NCI-H82 treated with DMSO at 0.1 percent for 48 hours (cell line): ENCODE measurements at regions not wholly inside any gene's neighbourhood (a gene's known extent, or its start where the extent isn't known, plus 50 kb on each side); places are given as distances from the start of the nearest gene placed in this dataset.
"Not testable (repeated sequence)": the region's sequence is repeated elsewhere in the genome, so short reads cannot be mapped to it uniquely, and the experiment has no call there.

Source experiments
- DNase-seq: peaks from one replicate; lab custom pipeline; 2025; ENCODE audit not compliant: unreplicated experiment; lab: John Stamatoyannopoulos, UW

- no peak for DNase-seq
Observed at GRCh38 chr6:140316966-140317365, 942.5 kb upstream of the CITED2 start.

GRCh38 chr6:140314682-140315081, 940.2 kb upstream of the CITED2 start:
- no peak for DNase-seq

GRCh38 chr6:140311146-140311545, 936.7 kb upstream of the CITED2 start:
- DNase-seq = no peak

GRCh38 chr6:140303218-140303949, 928.9 kb upstream of the CITED2 start:
- no peak for DNase-seq

GRCh38 chr6:140300331-140300730, 925.9 kb upstream of the CITED2 start:
- DNase-seq = no peak

GRCh38 chr6:140289186-140289585, 914.7 kb upstream of the CITED2 start:
- no peak for DNase-seq

- no peak for DNase-seq
Observed at GRCh38 chr6:140285998-140286690, 911.7 kb upstream of the CITED2 start.

GRCh38 chr6:140285471-140285870, 911.0 kb upstream of the CITED2 start:
- DNase-seq = no peak

GRCh38 chr6:140284871-140285270, 910.4 kb upstream of the CITED2 start:
- no peak for DNase-seq

- DNase-seq = no peak
Observed at GRCh38 chr6:140283197-140283596, 908.7 kb upstream of the CITED2 start.

- DNase-seq = no peak
Observed at GRCh38 chr6:140281767-140282166, 907.3 kb upstream of the CITED2 start.

- DNase-seq = no peak
Observed at GRCh38 chr6:140281236-140281635, 906.8 kb upstream of the CITED2 start.

- DNase-seq = no peak
Observed at GRCh38 chr6:140276719-140277118, 902.3 kb upstream of the CITED2 start.

- DNase-seq = no peak
Observed at GRCh38 chr6:140276133-140276532, 901.7 kb upstream of the CITED2 start.

GRCh38 chr6:140275725-140276124, 901.3 kb upstream of the CITED2 start:
- DNase-seq = no peak

- no peak for DNase-seq
Observed at GRCh38 chr6:140274548-140274947, 900.1 kb upstream of the CITED2 start.

GRCh38 chr6:140271759-140272377, 897.4 kb upstream of the CITED2 start:
- no peak for DNase-seq

- no peak for DNase-seq
Observed at GRCh38 chr6:140269591-140270165, 895.2 kb upstream of the CITED2 start.

- no peak for DNase-seq
Observed at GRCh38 chr6:140264431-140264830, 890.0 kb upstream of the CITED2 start.

GRCh38 chr6:140258302-140258701, 883.9 kb upstream of the CITED2 start:
- DNase-seq = not testable (repeated sequence)

GRCh38 chr6:140256248-140256647, 881.8 kb upstream of the CITED2 start:
- DNase-seq = no peak

GRCh38 chr6:140253096-140253495, 878.6 kb upstream of the CITED2 start:
- DNase-seq = no peak
